ENCODE measurements at regions not wholly inside any gene's neighbourhood (a gene's known extent, or its start where the extent isn't known, plus 50 kb on each side); places are given as distances from the start of the nearest gene placed in this dataset.

DNA sequence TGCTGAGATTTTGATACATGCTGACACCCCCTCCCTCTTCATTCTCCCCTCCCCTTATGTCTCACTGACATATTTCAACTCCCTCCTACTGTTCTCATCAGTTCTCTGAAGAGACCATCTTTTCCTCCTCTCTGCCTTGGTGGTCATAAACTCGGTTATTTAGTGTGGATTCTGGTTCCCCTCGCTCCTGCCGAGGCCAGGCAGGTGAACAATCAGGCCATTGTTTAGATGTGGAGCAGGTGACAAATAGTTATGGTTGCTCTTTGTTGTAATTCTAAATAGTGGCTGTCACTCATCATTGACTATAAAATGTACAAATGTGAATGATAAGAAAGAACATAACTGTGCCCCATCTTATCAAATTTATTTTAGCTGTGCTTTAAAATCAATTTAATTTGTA lies 324.6 kb downstream of the BCOR start:
- TF ChIP-seq, protein P1, sequence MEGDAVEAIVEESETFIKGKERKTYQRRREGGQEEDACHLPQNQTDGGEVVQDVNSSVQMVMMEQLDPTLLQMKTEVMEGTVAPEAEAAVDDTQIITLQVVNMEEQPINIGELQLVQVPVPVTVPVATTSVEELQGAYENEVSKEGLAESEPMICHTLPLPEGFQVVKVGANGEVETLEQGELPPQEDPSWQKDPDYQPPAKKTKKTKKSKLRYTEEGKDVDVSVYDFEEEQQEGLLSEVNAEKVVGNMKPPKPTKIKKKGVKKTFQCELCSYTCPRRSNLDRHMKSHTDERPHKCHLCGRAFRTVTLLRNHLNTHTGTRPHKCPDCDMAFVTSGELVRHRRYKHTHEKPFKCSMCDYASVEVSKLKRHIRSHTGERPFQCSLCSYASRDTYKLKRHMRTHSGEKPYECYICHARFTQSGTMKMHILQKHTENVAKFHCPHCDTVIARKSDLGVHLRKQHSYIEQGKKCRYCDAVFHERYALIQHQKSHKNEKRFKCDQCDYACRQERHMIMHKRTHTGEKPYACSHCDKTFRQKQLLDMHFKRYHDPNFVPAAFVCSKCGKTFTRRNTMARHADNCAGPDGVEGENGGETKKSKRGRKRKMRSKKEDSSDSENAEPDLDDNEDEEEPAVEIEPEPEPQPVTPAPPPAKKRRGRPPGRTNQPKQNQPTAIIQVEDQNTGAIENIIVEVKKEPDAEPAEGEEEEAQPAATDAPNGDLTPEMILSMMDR (IDR thresholded peaks at IDR 0.05; ENCODE audit: borderline replicate concordance, insufficient read depth, low read depth, low read length), result no peak
- no peak overlapping the region for H3K4me3 ChIP-seq (ENCODE audit: low read depth, low read length)

DNA sequence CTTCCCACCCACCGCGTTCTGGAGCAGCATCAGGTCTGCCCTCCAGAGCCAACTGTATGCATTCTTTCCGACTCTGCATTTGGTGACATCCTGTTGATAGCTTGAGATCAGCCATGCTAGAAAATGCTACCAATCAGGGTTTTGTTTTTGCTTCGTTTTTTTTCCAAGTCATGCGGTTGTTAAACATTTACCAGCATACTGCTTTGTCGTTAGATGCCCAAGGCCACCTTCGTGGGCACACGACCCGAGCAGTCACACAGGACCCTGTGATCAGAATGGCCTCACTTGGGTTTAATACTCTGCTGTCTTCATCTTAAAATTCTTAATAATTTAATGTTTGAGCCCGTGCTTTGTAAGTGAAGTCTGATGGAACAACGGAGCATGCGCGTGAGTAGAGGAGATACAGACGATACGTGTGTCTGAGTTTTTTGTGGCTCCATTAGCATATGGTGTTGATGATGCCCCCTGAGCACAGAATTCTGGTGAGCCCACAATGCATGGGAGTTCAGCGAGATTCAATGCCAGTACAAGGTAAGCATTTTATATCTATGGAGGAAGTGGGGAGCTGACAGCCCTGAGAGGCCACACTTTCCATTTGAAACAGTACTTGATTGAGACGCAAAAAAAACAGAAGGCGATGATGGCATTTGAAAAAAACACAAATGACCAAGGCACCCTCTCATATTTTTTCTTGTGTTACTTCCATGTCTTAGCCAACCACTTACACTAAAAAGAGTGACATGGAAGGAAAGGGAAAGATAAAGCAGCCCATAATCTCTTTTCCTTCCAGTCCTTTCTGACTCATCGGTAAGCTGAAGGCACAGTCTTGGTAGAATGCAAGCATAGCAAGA lies 323.6 kb downstream of the BCOR start:
- TF ChIP-seq, protein P1 (IDR thresholded peaks at IDR 0.05; ENCODE audit: borderline replicate concordance, insufficient read depth, low read depth, low read length), result no peak

DNA sequence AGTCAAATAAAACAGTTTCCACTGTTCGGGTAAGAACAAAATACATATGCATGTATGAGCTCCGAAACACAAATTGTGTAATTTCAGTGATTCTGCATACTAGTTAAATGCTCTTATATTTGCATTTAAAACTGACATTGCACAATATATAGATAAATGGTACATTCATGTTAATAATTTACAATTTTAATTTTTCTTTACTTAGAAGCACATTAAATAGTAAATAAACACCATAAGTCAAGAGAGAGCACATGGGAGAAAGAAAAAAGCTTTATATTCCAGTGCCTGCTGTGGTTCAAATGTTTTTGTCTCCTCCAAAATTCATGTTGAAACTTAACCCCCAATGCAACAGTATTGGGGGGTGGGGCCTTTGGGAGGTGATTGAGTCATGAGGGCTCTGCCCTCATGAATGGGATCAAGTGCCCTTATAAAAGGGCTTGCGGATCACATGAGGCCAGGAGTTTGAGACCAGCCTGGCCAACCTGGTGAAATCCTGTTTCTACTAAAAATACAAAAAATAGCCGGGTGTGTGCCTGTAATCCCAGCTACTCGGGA lies 322.9 kb downstream of the BCOR start:
- TF ChIP-seq, protein P1 (IDR thresholded peaks at IDR 0.05; ENCODE audit: borderline replicate concordance, insufficient read depth, low read depth, low read length), result no peak
- no peak overlapping the region for H3K4me3 ChIP-seq (ENCODE audit: low read depth, low read length)

More for the DNA sequence above, 323.6 kb downstream of the BCOR start:
- no peak overlapping the region for H3K4me3 ChIP-seq (ENCODE audit: low read depth, low read length)

DNA sequence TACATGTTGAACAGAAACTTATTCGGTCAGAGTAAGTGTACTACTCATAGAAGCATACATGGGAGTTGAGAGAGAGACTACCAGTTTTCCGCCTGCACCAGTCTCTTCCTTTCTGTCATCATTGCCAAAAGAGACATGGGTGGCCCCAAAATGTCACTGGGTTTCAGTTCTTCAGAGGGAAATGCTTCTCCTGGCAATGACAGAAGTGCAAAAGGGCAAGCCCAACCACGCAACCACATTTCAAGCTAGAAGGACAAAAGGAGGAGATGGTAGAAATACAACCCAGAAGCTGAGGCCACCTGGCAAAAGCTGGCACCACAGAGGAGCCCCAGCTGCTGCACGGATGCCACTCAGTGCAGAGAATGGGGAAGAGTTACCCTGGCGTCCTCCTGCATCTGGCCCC lies 320.1 kb downstream of the BCOR start:
- no peak overlapping the region for H3K4me3 ChIP-seq (ENCODE audit: low read depth, low read length)
- TF ChIP-seq, protein P1 (IDR thresholded peaks at IDR 0.05; ENCODE audit: borderline replicate concordance, insufficient read depth, low read depth, low read length), result no peak

DNA sequence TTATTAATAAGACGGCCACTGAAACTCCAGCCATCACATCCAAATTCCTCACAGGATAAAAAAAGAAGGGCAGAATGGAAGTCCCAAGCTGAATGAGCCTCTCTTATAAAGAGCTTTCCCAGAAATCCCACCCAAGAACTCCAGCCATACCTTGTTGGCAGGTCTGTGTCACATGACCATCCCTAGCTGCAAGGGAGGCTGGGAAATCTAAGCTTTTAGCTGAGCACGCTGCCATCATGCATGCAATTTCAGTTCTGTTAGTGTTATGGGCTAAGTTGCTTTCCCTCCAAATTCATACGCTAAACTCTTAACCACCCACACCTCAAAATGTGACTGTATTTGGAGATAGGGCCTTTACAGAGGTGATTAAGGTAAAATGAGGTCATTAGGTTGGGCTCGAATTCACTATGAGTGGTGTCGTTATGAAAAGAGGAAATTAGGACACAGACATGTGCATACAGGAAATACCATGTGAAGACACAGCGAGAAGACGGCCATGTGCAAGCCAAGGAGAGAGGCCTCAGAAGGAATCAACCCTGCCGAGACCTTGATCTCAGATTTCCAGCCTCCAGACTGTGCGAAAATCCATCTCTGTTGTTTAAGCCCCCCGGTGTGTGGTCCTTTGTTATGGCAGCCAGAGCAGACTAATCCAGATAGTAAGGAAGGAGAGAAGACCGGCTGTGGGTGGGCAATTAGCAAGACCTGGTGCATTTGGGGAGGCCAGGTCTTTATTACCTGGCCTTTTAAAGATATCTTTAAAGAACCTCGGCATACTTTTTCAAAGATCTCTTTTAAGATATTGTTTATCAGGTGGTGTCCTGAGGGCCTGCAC lies 317.6 kb downstream of the BCOR start:
- H3K4me3 ChIP-seq (ENCODE audit: low read depth, low read length), result no peak overlapping the region
- TF ChIP-seq, protein P1 (IDR thresholded peaks at IDR 0.05; ENCODE audit: borderline replicate concordance, insufficient read depth, low read depth, low read length), result no peak

DNA sequence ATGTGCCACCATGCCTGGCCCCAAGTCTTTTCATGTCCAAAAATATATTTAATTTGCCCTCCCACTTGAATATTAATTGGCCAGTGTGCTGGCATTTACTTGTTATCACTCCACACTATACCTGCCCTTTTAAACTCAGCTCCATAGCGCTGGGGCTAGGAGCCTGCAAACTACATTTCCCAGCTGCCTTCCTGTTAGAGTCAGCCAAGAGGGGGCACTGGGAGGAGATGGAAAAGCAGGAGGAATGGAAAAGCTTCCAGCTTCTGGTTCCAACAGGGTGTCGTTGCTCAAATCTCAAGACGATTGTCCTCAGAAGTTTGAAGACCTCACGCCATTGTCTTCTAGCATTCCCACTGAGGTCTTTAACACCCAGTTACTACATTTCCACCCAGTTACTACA lies 315.5 kb downstream of the BCOR start:
- TF ChIP-seq, protein P1 (IDR thresholded peaks at IDR 0.05; ENCODE audit: borderline replicate concordance, insufficient read depth, low read depth, low read length), result no peak
- H3K4me3 ChIP-seq (ENCODE audit: low read depth, low read length), result no peak overlapping the region

Measured in GM12875 (cell line).